Neural cell (in vitro differentiated cells): ENCODE measurements at regions not wholly inside any gene's neighbourhood (a gene's known extent, or its start where the extent isn't known, plus 50 kb on each side); places are given as distances from the start of the nearest gene placed in this dataset.

ENCODE experiments used
- H2AFZ ChIP-seq: fragments of 200-600, 300-800 bp; sonication (generic), shearing (Covaris generic); 2 replicates; pipeline ENCODE4 v1.6.0; 2014; ENCODE audit warnings: low read depth, mild to moderate bottlenecking, antibody characterized with exemption, low read length, moderate library complexity
- H3F3A ChIP-seq: fragments of 200-600 bp; shearing (Covaris generic); 2 replicates; pipeline ENCODE4 v1.6.1; 2016; ENCODE audit warnings: mild to moderate bottlenecking, moderate library complexity, mixed read lengths, antibody characterized with exemption, low read length; ENCODE audit not compliant: insufficient read depth, poor library complexity, severe bottlenecking
- H3K27ac ChIP-seq: fragments of 200-600, 300-800 bp; sonication (generic), shearing (Covaris generic); 2 replicates; pipeline ENCODE4 v1.5.1; 2014; ENCODE audit warnings: mild to moderate bottlenecking, low read length, moderate library complexity
- H3K27me3 ChIP-seq: fragments of 300-800, 200-600 bp; sonication (generic), shearing (Covaris generic); 2 replicates; pipeline ENCODE4 v1.6.0; 2014; ENCODE audit warnings: mild to moderate bottlenecking, low read depth, low read length, moderate library complexity; ENCODE audit not compliant: insufficient read depth
- H3K36me3 ChIP-seq: fragments of 300-800, 200-600 bp; sonication (generic), shearing (Covaris generic); 2 replicates; pipeline ENCODE4 v1.5.1; 2014; ENCODE audit warnings: mild to moderate bottlenecking, antibody characterized with exemption, low read length, moderate library complexity; ENCODE audit not compliant: insufficient read depth
- H3K4me2 ChIP-seq: fragments of 300-800, 200-600 bp; sonication (generic), shearing (Covaris generic); 2 replicates; pipeline ENCODE4 v1.6.0; 2014; ENCODE audit warnings: mild to moderate bottlenecking, low read length
- H3K4me3 ChIP-seq: fragments of 300-800, 200-600 bp; sonication (generic), shearing (Covaris generic); 2 replicates; pipeline ENCODE4 v1.5.1; 2014; ENCODE audit warnings: mild to moderate bottlenecking, low read length, moderate library complexity
- H3K79me2 ChIP-seq: fragments of 200-600 bp; shearing (Covaris generic); replicated peaks from 2 replicates; pipeline ENCODE4 v1.6.0; 2014; ENCODE audit warnings: mild to moderate bottlenecking, low read length, moderate library complexity; ENCODE audit not compliant: insufficient read depth
- H3K9ac ChIP-seq: fragments of 300-800, 200-600 bp; sonication (generic), shearing (Covaris generic); 2 replicates; pipeline ENCODE4 v1.6.1; 2016; ENCODE audit warnings: mild to moderate bottlenecking, low read length, mixed read lengths
- H3K9me2 ChIP-seq: fragments of 200-600 bp; shearing (Covaris generic); 2 replicates; pipeline ENCODE4 v1.6.1; 2016; ENCODE audit warnings: mild to moderate bottlenecking, low read length, mixed read lengths; ENCODE audit not compliant: insufficient read depth
- H3K9me3 ChIP-seq: fragments of 200-600, 300-800 bp; sonication (generic), shearing (Covaris generic); 2 replicates; pipeline ENCODE4 v1.6.1; 2016; ENCODE audit warnings: mild to moderate bottlenecking, mixed run types, low read length, moderate library complexity, mixed read lengths
- H4K20me1 ChIP-seq: fragments of 200-600 bp; shearing (Covaris generic); 2 replicates; pipeline ENCODE4 v1.6.1; 2016; ENCODE audit warnings: mild to moderate bottlenecking, mixed run types; ENCODE audit not compliant: insufficient read depth
- EP300 ChIP-seq: fragments of 450-650 bp; conservative IDR thresholded peaks from 2 replicates; pipeline ENCODE4 v1.6.1; 2014; ENCODE audit warnings: antibody characterized with exemption, mild to moderate bottlenecking, moderate library complexity; ENCODE audit not compliant: poor library complexity, severe bottlenecking
- EZH2 ChIP-seq: fragments of 200-600, 300-800 bp; shearing (Covaris generic), sonication (generic); IDR thresholded peaks from 2 replicates; pipeline ENCODE4 v1.6.1; 2014; ENCODE audit warnings: antibody characterized with exemption, low read length, borderline replicate concordance, mild to moderate bottlenecking; ENCODE audit not compliant: insufficient read depth, poor library complexity, severe bottlenecking
- MXI1 ChIP-seq: fragments of 450-650 bp; conservative IDR thresholded peaks from 2 replicates; pipeline ENCODE4 v1.6.1; 2014; ENCODE audit warnings: antibody characterized with exemption, mild to moderate bottlenecking; ENCODE audit not compliant: poor library complexity, severe bottlenecking
- POLR2AphosphoS5 ChIP-seq: IDR thresholded peaks from 2 replicates; pipeline ENCODE4 v1.6.1; 2012
- RAD21 ChIP-seq: fragments of 450-650 bp; conservative IDR thresholded peaks from 2 replicates; pipeline ENCODE4 v1.6.1; 2014; ENCODE audit warnings: antibody characterized with exemption, mild to moderate bottlenecking, moderate library complexity
- SMC3 ChIP-seq: fragments of 450-650 bp; conservative IDR thresholded peaks from 2 replicates; pipeline ENCODE4 v1.6.1; 2014; ENCODE audit warnings: antibody characterized with exemption, mild to moderate bottlenecking, moderate library complexity; ENCODE audit not compliant: poor library complexity
- TAF1 ChIP-seq: IDR thresholded peaks from 2 replicates; pipeline ENCODE4 v1.6.1; 2012; ENCODE audit warnings: low read depth
- TF ChIP-seq, protein P1 (sequence below): fragments of 450-650 bp; IDR thresholded peaks from 2 replicates; pipeline ENCODE4 v1.5.1; 2014; ENCODE audit warnings: antibody characterized with exemption, mild to moderate bottlenecking, moderate library complexity; ENCODE audit not compliant: poor library complexity, severe bottlenecking
- TF ChIP-seq, protein P2 (sequence below): IDR thresholded peaks from 2 replicates; pipeline ENCODE4 v1.6.1; 2012; ENCODE audit warnings: borderline replicate concordance

DNA sequence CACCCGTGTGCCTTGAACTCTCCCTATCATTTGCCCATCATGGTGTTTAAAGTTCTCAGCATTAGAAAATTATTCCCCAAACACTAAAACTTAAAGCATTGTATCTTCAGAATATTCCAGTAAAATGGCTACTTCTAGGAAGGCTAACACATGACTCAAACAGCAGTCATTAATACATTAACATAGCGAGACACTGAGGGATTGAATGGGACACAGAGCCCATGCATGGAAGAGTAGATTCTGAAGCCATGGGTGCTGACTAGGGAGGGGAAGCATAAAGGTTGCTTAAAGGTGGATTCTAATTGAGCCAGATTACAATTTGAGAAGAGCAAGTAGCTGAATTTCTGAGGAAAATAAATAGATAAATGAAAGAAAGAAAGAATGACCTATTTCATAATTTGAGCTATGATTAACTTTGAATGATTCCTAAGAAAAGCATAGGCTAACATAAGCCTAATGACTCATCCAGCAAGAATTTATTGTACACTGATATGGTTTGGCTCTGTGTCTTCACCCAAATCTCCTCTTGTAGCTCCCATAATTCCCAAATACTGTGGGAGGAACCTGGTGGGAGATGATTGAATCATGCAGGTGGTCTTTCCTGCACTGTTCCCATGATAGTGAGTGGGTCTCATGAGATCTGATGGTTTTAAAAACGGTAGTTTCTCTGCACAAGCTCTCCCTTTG lies 79.8 kb upstream of the PIK3C3 start:
- Histone ChIP-seq H3K4me3 (no peak overlapping the region), H4K20me1 (no peaks in the 10 kb centered on the region), H3K9me3 (no peaks in the 10 kb centered on the region), H3F3A (no peaks in the 10 kb centered on the region), H3K27me3 (no peaks in the 10 kb centered on the region), H3K9ac (no peak overlapping the region), H3K9me2 (no peaks in the 10 kb centered on the region), H2AFZ (no peak overlapping the region), H3K27ac (no peak overlapping the region), H3K4me2 (no peak overlapping the region), H3K36me3 (no peaks in the 10 kb centered on the region), H3K79me2 (no peaks in the 10 kb centered on the region)
- TF ChIP-seq POLR2AphosphoS5, result no peak
- TF ChIP-seq EP300, result no peak
- no peak for TF ChIP-seq SMC3
- TF ChIP-seq, protein P1, sequence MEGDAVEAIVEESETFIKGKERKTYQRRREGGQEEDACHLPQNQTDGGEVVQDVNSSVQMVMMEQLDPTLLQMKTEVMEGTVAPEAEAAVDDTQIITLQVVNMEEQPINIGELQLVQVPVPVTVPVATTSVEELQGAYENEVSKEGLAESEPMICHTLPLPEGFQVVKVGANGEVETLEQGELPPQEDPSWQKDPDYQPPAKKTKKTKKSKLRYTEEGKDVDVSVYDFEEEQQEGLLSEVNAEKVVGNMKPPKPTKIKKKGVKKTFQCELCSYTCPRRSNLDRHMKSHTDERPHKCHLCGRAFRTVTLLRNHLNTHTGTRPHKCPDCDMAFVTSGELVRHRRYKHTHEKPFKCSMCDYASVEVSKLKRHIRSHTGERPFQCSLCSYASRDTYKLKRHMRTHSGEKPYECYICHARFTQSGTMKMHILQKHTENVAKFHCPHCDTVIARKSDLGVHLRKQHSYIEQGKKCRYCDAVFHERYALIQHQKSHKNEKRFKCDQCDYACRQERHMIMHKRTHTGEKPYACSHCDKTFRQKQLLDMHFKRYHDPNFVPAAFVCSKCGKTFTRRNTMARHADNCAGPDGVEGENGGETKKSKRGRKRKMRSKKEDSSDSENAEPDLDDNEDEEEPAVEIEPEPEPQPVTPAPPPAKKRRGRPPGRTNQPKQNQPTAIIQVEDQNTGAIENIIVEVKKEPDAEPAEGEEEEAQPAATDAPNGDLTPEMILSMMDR, result no peak
- TF ChIP-seq EZH2, result no peak
- TF ChIP-seq TAF1, result no peak
- no peak for TF ChIP-seq MXI1
- TF ChIP-seq RAD21, result no peak
- TF ChIP-seq, protein P2, sequence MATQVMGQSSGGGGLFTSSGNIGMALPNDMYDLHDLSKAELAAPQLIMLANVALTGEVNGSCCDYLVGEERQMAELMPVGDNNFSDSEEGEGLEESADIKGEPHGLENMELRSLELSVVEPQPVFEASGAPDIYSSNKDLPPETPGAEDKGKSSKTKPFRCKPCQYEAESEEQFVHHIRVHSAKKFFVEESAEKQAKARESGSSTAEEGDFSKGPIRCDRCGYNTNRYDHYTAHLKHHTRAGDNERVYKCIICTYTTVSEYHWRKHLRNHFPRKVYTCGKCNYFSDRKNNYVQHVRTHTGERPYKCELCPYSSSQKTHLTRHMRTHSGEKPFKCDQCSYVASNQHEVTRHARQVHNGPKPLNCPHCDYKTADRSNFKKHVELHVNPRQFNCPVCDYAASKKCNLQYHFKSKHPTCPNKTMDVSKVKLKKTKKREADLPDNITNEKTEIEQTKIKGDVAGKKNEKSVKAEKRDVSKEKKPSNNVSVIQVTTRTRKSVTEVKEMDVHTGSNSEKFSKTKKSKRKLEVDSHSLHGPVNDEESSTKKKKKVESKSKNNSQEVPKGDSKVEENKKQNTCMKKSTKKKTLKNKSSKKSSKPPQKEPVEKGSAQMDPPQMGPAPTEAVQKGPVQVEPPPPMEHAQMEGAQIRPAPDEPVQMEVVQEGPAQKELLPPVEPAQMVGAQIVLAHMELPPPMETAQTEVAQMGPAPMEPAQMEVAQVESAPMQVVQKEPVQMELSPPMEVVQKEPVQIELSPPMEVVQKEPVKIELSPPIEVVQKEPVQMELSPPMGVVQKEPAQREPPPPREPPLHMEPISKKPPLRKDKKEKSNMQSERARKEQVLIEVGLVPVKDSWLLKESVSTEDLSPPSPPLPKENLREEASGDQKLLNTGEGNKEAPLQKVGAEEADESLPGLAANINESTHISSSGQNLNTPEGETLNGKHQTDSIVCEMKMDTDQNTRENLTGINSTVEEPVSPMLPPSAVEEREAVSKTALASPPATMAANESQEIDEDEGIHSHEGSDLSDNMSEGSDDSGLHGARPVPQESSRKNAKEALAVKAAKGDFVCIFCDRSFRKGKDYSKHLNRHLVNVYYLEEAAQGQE, result no peak

DNA sequence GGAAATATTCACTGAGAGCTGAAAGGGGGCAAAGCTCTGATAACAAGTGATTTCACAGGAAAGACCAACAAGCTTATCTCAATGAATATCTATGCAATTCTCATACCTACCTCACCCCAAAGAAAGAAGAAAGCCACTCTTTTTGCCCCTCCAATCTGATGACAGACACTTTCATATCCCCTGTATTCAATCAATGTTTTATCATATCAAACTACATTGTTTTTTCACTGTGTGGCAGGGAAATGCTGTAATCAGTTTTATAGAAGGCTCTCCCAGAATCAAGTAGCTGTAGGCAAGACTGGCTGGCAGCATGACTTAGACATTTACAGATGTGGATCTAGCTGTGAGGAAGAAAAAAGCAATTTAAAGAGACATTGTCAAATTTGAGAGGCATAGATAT lies 81.3 kb upstream of the PIK3C3 start:
- Histone ChIP-seq H3K27me3 (no peaks in the 10 kb centered on the region), H3K36me3 (no peaks in the 10 kb centered on the region), H3K4me2 (no peak overlapping the region), H3K9me3 (no peaks in the 10 kb centered on the region), H3K79me2 (no peaks in the 10 kb centered on the region), H3K9ac (no peak overlapping the region), H3K9me2 (no peaks in the 10 kb centered on the region), H4K20me1 (no peaks in the 10 kb centered on the region), H3K4me3 (no peak overlapping the region), H2AFZ (no peak overlapping the region), H3F3A (no peaks in the 10 kb centered on the region), H3K27ac (no peak overlapping the region)
- TF ChIP-seq POLR2AphosphoS5 (no peak), MXI1 (no peak), EP300 (no peak), SMC3 (no peak), RAD21 (no peak), TAF1 (no peak)
- TF ChIP-seq, protein P2, result no peak
- TF ChIP-seq, protein P1, result no peak
